Erythroblast (primary cell): ENCODE measurements at regions not wholly inside any gene's neighbourhood (a gene's known extent, or its start where the extent isn't known, plus 50 kb on each side); places are given as distances from the start of the nearest gene placed in this dataset.

Source experiments
- DNase-seq, 2 experiments: peaks; one replicate each; lab custom pipeline; 2025; lab: John Stamatoyannopoulos, UW
- GATA1 ChIP-seq: IDR thresholded peaks from 2 replicates; pipeline ENCODE4 v1.6.1; 2011; ENCODE audit warnings: low read depth, mild to moderate bottlenecking, control low read depth, low read length, moderate library complexity
- POLR2A ChIP-seq: IDR thresholded peaks from 2 replicates; pipeline ENCODE4 v1.6.1; 2011; ENCODE audit warnings: mild to moderate bottlenecking, low read length

- no peak for DNase-seq
Observed at GRCh38 chr20:63132131-63132714, 83.7 kb downstream of the YTHDF1 start.

GRCh38 chr20:63130658-63131577 lies 85.0 kb downstream of the YTHDF1 start:
- TF ChIP-seq GATA1 = no peak
- no peak for TF ChIP-seq POLR2A
- DNase-seq = no peak

More at GRCh38 chr20:63132131-63132714, 83.7 kb downstream of the YTHDF1 start:
- TF ChIP-seq GATA1 (no peak), POLR2A (no peak)

GRCh38 chr20:63129991-63130657 lies 85.8 kb downstream of the YTHDF1 start:
- TF ChIP-seq GATA1 = no peak
- no peak for TF ChIP-seq POLR2A
- no peak for DNase-seq

GRCh38 chr20:63129376-63129965 lies 86.5 kb downstream of the YTHDF1 start:
- no peak for DNase-seq
- TF ChIP-seq POLR2A = no peak
- no peak for TF ChIP-seq GATA1

- TF ChIP-seq GATA1 (no peak), POLR2A (no peak)
- no peak for DNase-seq
Observed at GRCh38 chr20:63128956-63129355, 87.0 kb downstream of the YTHDF1 start.

GRCh38 chr20:63128367-63128766 lies 87.6 kb downstream of the YTHDF1 start:
- DNase-seq = no peak
- no peak for TF ChIP-seq GATA1
- no peak for TF ChIP-seq POLR2A

- DNase-seq = no peak
- TF ChIP-seq POLR2A = no peak
- no peak for TF ChIP-seq GATA1
Observed at GRCh38 chr20:63127700-63128364, 88.1 kb downstream of the YTHDF1 start.

GRCh38 chr20:63126876-63127699 lies 88.8 kb downstream of the YTHDF1 start:
- no peak for DNase-seq
- TF ChIP-seq POLR2A = no peak
- no peak for TF ChIP-seq GATA1

GRCh38 chr20:63125838-63126601 lies 89.9 kb downstream of the YTHDF1 start:
- no peak for DNase-seq
- TF ChIP-seq GATA1 = no peak
- TF ChIP-seq POLR2A = no peak

- no peak for TF ChIP-seq POLR2A
- TF ChIP-seq GATA1 = no peak
Observed at GRCh38 chr20:63125581-63125837, 90.4 kb downstream of the YTHDF1 start.

GRCh38 chr20:63124782-63125580 lies 91.0 kb downstream of the YTHDF1 start:
- no peak for TF ChIP-seq POLR2A
- TF ChIP-seq GATA1 = no peak
- no peak for DNase-seq

More at GRCh38 chr20:63125581-63125837, 90.4 kb downstream of the YTHDF1 start:
- no peak for DNase-seq
